OCI-LY1 (cell line): ENCODE measurements at regions not wholly inside any gene's neighbourhood (a gene's known extent, or its start where the extent isn't known, plus 50 kb on each side); places are given as distances from the start of the nearest gene placed in this dataset.
A peak's percentile ranks its signal among the peaks of the same experiment; 100 is the strongest.

Experiments
- H2AFZ ChIP-seq: fragments of 200-600 bp; sonication (generic), shearing (Covaris generic); 2 replicates; pipeline ENCODE4 v1.6.0; 2014; ENCODE audit warnings: antibody characterized with exemption, mild to moderate bottlenecking, low read length
- H3F3A ChIP-seq: fragments of 200-600 bp; sonication (generic), shearing (Covaris generic); 2 replicates; pipeline ENCODE4 v1.6.0; 2014; ENCODE audit warnings: mild to moderate bottlenecking, antibody characterized with exemption, low read length, moderate library complexity; ENCODE audit not compliant: insufficient read depth
- H3K27ac ChIP-seq: fragments of 200-600 bp; sonication (generic); 2 replicates; pipeline ENCODE4 v1.5.1; 2014; ENCODE audit warnings: low read length, mixed run types, mild to moderate bottlenecking, low read depth; ENCODE audit not compliant: poor library complexity, severe bottlenecking
- H3K27me3 ChIP-seq: fragments of 200-600 bp; sonication (generic); 2 replicates; pipeline ENCODE4 v1.6.0; 2014; ENCODE audit warnings: antibody characterized with exemption, mild to moderate bottlenecking, low read length, moderate library complexity; ENCODE audit not compliant: insufficient read depth
- H3K36me3 ChIP-seq: fragments of 200-600 bp; sonication (generic); 2 replicates; pipeline ENCODE4 v1.6.1; 2014; ENCODE audit warnings: mild to moderate bottlenecking, antibody characterized with exemption, low read length, moderate library complexity, mixed read lengths; ENCODE audit not compliant: insufficient read depth
- H3K4me1 ChIP-seq: fragments of 200-600 bp; sonication (generic); 2 replicates; pipeline ENCODE4 v1.5.1; 2014; ENCODE audit warnings: mild to moderate bottlenecking, low read length, moderate library complexity; ENCODE audit not compliant: insufficient read depth, severe bottlenecking
- H3K4me2 ChIP-seq: fragments of 200-600 bp; sonication (generic), shearing (Covaris generic); 2 replicates; pipeline ENCODE4 v1.6.1; 2014; ENCODE audit warnings: low read length
- H3K4me3 ChIP-seq: fragments of 200-600 bp; sonication (generic); 2 replicates; pipeline ENCODE4 v1.5.1; 2014; ENCODE audit warnings: low read length, low read depth, mild to moderate bottlenecking, mixed read lengths; ENCODE audit not compliant: poor library complexity, severe bottlenecking
- H3K79me2 ChIP-seq: fragments of 200-600 bp; shearing (Covaris generic); 2 replicates; pipeline ENCODE4 v1.6.1; 2016; ENCODE audit warnings: mixed run types, low read length, mixed read lengths; ENCODE audit not compliant: insufficient read depth
- H3K9ac ChIP-seq: fragments of 200-600 bp; sonication (generic), shearing (Covaris generic); 2 replicates; pipeline ENCODE4 v1.6.1; 2014; ENCODE audit warnings: mild to moderate bottlenecking, low read length, mixed read lengths
- H3K9me2 ChIP-seq: fragments of 200-600 bp; sonication (generic), shearing (Covaris generic); 2 replicates; pipeline ENCODE4 v1.6.1; 2014; ENCODE audit warnings: low read depth, mild to moderate bottlenecking, low read length, mixed read lengths
- H3K9me3 ChIP-seq: fragments of 200-600 bp; shearing (Covaris generic); 2 replicates; pipeline ENCODE4 v1.6.1; 2014; ENCODE audit warnings: low read length, mixed read lengths
- H4K20me1 ChIP-seq: fragments of 200-600 bp; sonication (generic), shearing (Covaris generic); 2 replicates; pipeline ENCODE4 v1.6.0; 2016; ENCODE audit warnings: mild to moderate bottlenecking, low read length; ENCODE audit not compliant: insufficient read depth
- CTCF ChIP-seq: fragments of 200-600 bp; sonication (generic), shearing (Covaris generic); IDR thresholded peaks from 2 replicates; pipeline ENCODE4 v1.5.1; 2017; ENCODE audit warnings: mild to moderate bottlenecking, antibody characterized with exemption, low read length, moderate library complexity, mixed read lengths
- EZH2 ChIP-seq: fragments of 200-600 bp; sonication (generic), shearing (Covaris generic); IDR thresholded peaks from 2 replicates; pipeline ENCODE4 v1.8.0; 2017; ENCODE audit warnings: borderline replicate concordance, mixed run types, mild to moderate bottlenecking, antibody characterized with exemption, low read length, moderate library complexity, mixed read lengths

- TF ChIP-seq EZH2 = no peak
- TF ChIP-seq CTCF = no peak
- no peaks in the 10 kb centered on the region for H3K9me2 ChIP-seq
- no peak overlapping the region for H3K9ac ChIP-seq
- no peaks in the 10 kb centered on the region for H3K27me3 ChIP-seq
- no peak overlapping the region for H3K4me3 ChIP-seq
- H3F3A ChIP-seq = no peaks in the 10 kb centered on the region
- no peaks in the 10 kb centered on the region for H3K79me2 ChIP-seq
- no peak overlapping the region for H2AFZ ChIP-seq
- H3K4me1 ChIP-seq = peaks cover 12% of the 10 kb centered on the region
- H3K27ac ChIP-seq = no peak overlapping the region
- no peak overlapping the region for H3K4me2 ChIP-seq
- no peaks in the 10 kb centered on the region for H3K36me3 ChIP-seq
- H4K20me1 ChIP-seq = no peaks in the 10 kb centered on the region
- no peaks in the 10 kb centered on the region for H3K9me3 ChIP-seq
These were observed 389.4 kb downstream of the TSN start for GRCh38 chr2:122144884-122145283.

- Histone ChIP-seq H3K36me3 (no peaks in the 10 kb centered on the region), H3K4me3 (no peak overlapping the region), H3F3A (no peaks in the 10 kb centered on the region), H4K20me1 (no peaks in the 10 kb centered on the region), H3K4me1 (peaks cover 12% of the 10 kb centered on the region), H3K9me3 (no peaks in the 10 kb centered on the region), H2AFZ (no peak overlapping the region), H3K4me2 (no peak overlapping the region), H3K9ac (no peak overlapping the region), H3K27me3 (no peaks in the 10 kb centered on the region), H3K9me2 (no peaks in the 10 kb centered on the region), H3K79me2 (no peaks in the 10 kb centered on the region), H3K27ac (no peak overlapping the region)
- no peak for TF ChIP-seq CTCF
- TF ChIP-seq EZH2 = no peak
These were observed 390.4 kb downstream of the TSN start for GRCh38 chr2:122145856-122146255.

GRCh38 chr2:122148128-122148767, 392.8 kb downstream of the TSN start:
- Histone ChIP-seq H3F3A (no peaks in the 10 kb centered on the region), H3K4me3 (no peak overlapping the region), H3K4me2 (no peak overlapping the region), H4K20me1 (no peaks in the 10 kb centered on the region), H3K9ac (no peak overlapping the region), H3K9me2 (no peaks in the 10 kb centered on the region), H3K27me3 (no peaks in the 10 kb centered on the region), H3K9me3 (no peaks in the 10 kb centered on the region), H3K27ac (peak overlapping the region; percentile 30), H3K79me2 (no peaks in the 10 kb centered on the region), H2AFZ (no peak overlapping the region), H3K36me3 (no peaks in the 10 kb centered on the region), H3K4me1 (peaks cover 12% of the 10 kb centered on the region)
- TF ChIP-seq CTCF = no peak
- no peak for TF ChIP-seq EZH2
